Trophoblast cell (in vitro differentiated cells and primary cell): ENCODE measurements at regions not wholly inside any gene's neighbourhood (a gene's known extent, or its start where the extent isn't known, plus 50 kb on each side); places are given as distances from the start of the nearest gene placed in this dataset.

Source experiments
- DNase-seq, 2 donors: peaks; one replicate each; pipeline ENCODE4 v3.0.0-alpha.2; 2016
- H2AFZ ChIP-seq: 2 replicates; pipeline ENCODE4 v1.6.1; 2013; ENCODE audit warnings: low read length, moderate library complexity, mild to moderate bottlenecking; ENCODE audit not compliant: insufficient read depth, poor library complexity
- H2AK5ac ChIP-seq: 2 replicates; pipeline ENCODE4 v1.6.1; 2013; ENCODE audit warnings: mild to moderate bottlenecking, low read length
- H2BK120ac ChIP-seq: 2 replicates; pipeline ENCODE4 v1.6.1; 2013; ENCODE audit warnings: low read length, mild to moderate bottlenecking, moderate library complexity; ENCODE audit not compliant: insufficient read depth, poor library complexity
- H2BK12ac ChIP-seq: 2 replicates; pipeline ENCODE4 v1.6.1; 2013; ENCODE audit warnings: mild to moderate bottlenecking, low read length, moderate library complexity
- H2BK5ac ChIP-seq: 2 replicates; pipeline ENCODE4 v1.6.1; 2013; ENCODE audit warnings: low read length, low read depth, moderate library complexity, mild to moderate bottlenecking; ENCODE audit not compliant: poor library complexity
- H3K14ac ChIP-seq: 2 replicates; pipeline ENCODE4 v1.6.1; 2013; ENCODE audit warnings: mild to moderate bottlenecking, low read length
- H3K18ac ChIP-seq: 2 replicates; pipeline ENCODE4 v1.6.1; 2013; ENCODE audit warnings: mild to moderate bottlenecking, low read length
- H3K23ac ChIP-seq: 2 replicates; pipeline ENCODE4 v1.6.1; 2013; ENCODE audit warnings: low read length
- H3K27ac ChIP-seq: 2 replicates; pipeline ENCODE4 v1.5.1; 2013; ENCODE audit warnings: low read depth, mild to moderate bottlenecking, inconsistent platforms, low read length, moderate library complexity
- H3K27me3 ChIP-seq: 2 replicates; pipeline ENCODE4 v1.6.1; 2013; ENCODE audit warnings: inconsistent platforms, mild to moderate bottlenecking, low read length, moderate library complexity; ENCODE audit not compliant: insufficient read depth
- H3K36me3 ChIP-seq, 2 experiments: 1 replicate in 1 of 2; 2 replicates in 1 of 2; pipeline ENCODE4 v1.6.1; 2013; ENCODE audit warnings: low read length in 2 of 2, mild to moderate bottlenecking in 2 of 2, moderate library complexity in 1 of 2; ENCODE audit not compliant: insufficient read depth in 2 of 2, control insufficient read depth in 1 of 2
- H3K4ac ChIP-seq: 2 replicates; pipeline ENCODE4 v1.6.1; 2013; ENCODE audit warnings: low read depth, mild to moderate bottlenecking, low read length, moderate library complexity
- H3K4me1 ChIP-seq, 2 experiments: 1 replicate in 1 of 2; 2 replicates in 1 of 2; pipeline ENCODE4 v1.6.1; 2013; ENCODE audit warnings: low read length in 2 of 2, mild to moderate bottlenecking in 2 of 2, moderate library complexity in 1 of 2; ENCODE audit not compliant: insufficient read depth in 2 of 2, control insufficient read depth in 1 of 2
- H3K4me2 ChIP-seq: 2 replicates; pipeline ENCODE4 v1.6.1; 2013; ENCODE audit warnings: inconsistent platforms, mild to moderate bottlenecking, low read length, moderate library complexity
- H3K4me3 ChIP-seq: 2 replicates; pipeline ENCODE4 v1.5.1; 2013; ENCODE audit warnings: mild to moderate bottlenecking, low read depth, low read length, inconsistent platforms
- H3K79me1 ChIP-seq: one replicate; pipeline ENCODE4 v1.6.1; 2013; ENCODE audit warnings: low read length
- H3K79me2 ChIP-seq: 2 replicates; pipeline ENCODE4 v1.6.1; 2013; ENCODE audit warnings: low read length, mild to moderate bottlenecking; ENCODE audit not compliant: control insufficient read depth, insufficient read depth, poor library complexity
- H3K9ac ChIP-seq: 2 replicates; pipeline ENCODE4 v1.6.1; 2013; ENCODE audit warnings: mild to moderate bottlenecking, low read length
- H3K9me3 ChIP-seq: 2 replicates; pipeline ENCODE4 v1.6.1; 2013; ENCODE audit warnings: low read depth, mild to moderate bottlenecking, control low read depth, inconsistent platforms, low read length; ENCODE audit not compliant: insufficient read depth
- H4K12ac ChIP-seq: 2 replicates; pipeline ENCODE4 v1.6.1; 2013; ENCODE audit warnings: low read depth, mild to moderate bottlenecking, low read length, moderate library complexity
- H4K8ac ChIP-seq: 2 replicates; pipeline ENCODE4 v1.6.1; 2013; ENCODE audit warnings: low read depth, mild to moderate bottlenecking, low read length, moderate library complexity
- H4K91ac ChIP-seq: one replicate; pipeline ENCODE4 v1.6.1; 2013; ENCODE audit warnings: low read depth, mild to moderate bottlenecking, low read length, moderate library complexity
- WGBS: extraction: QIAGEN DNeasy Blood & Tissue Kit; methylation state at CpG from one replicate; pipeline ENCODE4 v1.1.7; 2013; ENCODE audit warnings: missing lambda C conversion rate; ENCODE audit not compliant: insufficient read length, insufficient coverage; ENCODE audit errors: extremely low coverage; 5-methylcytosine and 5-hydroxymethylcytosine counted together

DNA sequence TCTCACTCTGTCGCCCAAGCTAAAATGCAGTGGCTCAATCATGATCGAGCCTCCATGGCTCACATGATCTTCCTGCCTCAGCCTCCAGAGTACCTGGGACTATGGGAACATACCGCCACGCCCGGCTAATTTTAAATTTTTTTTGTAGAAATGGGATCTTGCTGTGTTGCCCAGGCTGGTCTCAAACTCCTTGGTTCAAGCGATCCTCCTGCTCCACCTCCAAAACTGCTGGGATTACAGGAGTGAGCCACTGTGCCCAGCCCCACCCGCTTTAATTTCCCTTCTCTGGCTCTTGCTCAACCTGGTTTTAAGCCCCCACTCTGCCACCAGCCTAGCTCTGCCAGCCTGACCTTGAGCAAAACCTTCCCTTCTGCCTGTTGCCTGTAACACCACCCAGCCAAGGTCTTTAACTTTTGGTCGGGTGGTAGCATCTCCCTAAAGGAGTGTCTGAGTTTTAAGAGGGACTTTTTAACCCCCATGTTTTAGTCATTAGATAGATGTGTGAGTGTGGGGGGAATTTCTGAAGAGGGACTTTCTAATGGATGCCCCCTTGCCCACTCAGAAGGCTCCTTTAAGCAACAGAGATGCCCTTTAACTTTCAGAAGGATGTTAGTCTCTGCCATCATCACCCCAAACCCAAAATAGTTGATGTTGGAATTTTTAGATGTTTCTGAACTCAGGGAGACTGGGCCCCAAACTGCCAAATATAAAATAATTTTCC lies 71.8 kb upstream of the FOXP4 start:
- peaks cover 10% of the 10 kb centered on the region for H3K79me1 ChIP-seq
- no peak overlapping the region for H3K4ac ChIP-seq
- H4K12ac ChIP-seq: no peak overlapping the region
- no peak overlapping the region for H4K8ac ChIP-seq
- H3K23ac ChIP-seq: no peak overlapping the region
- no peak overlapping the region for H3K27ac ChIP-seq
- no peak overlapping the region for H2BK12ac ChIP-seq
- H2BK5ac ChIP-seq: no peak overlapping the region
- H3K27me3 ChIP-seq: no peaks in the 10 kb centered on the region
- H3K4me2 ChIP-seq: no peak overlapping the region
- H3K4me1 ChIP-seq: peaks cover 18 to 23% of the 10 kb centered on the region in 2 experiments
- H4K91ac ChIP-seq: no peak overlapping the region
- H3K36me3 ChIP-seq: no peaks in the 10 kb centered on the region
- H2BK120ac ChIP-seq: no peak overlapping the region
- H3K4me3 ChIP-seq: no peak overlapping the region
- no peak overlapping the region for H3K18ac ChIP-seq
- no peak for DNase-seq
- no peaks in the 10 kb centered on the region for H3K9me3 ChIP-seq
- H2AFZ ChIP-seq: no peak overlapping the region
- H2AK5ac ChIP-seq: no peak overlapping the region
- H3K14ac ChIP-seq: no peak overlapping the region
- H3K9ac ChIP-seq: no peak overlapping the region
- WGBS: no CpG with 5 or more reads among the region's 8 CpGs
- H3K79me2 ChIP-seq: no peaks in the 10 kb centered on the region

DNA sequence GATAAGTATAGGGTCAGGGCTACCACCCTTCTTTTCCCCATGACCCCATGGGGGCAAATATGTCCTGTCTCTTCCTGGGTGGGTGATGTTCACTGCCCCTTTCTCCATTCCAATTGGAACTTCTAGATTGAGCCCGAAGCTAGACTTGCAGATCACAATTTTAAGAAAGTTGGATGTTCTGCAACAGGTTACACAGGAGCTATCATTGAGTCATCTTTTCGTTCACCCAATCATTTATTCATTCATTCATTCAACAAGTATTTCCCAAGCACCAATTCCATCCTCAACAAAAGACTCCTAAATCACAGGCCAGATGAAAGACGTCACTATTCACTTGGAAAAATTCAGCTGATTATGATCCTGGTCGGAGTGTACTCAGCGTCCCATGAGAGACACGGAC lies 71.0 kb upstream of the FOXP4 start:
- Histone ChIP-seq H3K9me3 (no peaks in the 10 kb centered on the region), H3K36me3 (no peaks in the 10 kb centered on the region), H3K79me1 (peaks cover 7% of the 10 kb centered on the region), H3K14ac (no peak overlapping the region), H3K4me1 (peaks cover 12 to 17% of the 10 kb centered on the region in 2 experiments), H4K91ac (no peak overlapping the region), H2AFZ (no peak overlapping the region), H2AK5ac (no peak overlapping the region), H4K12ac (no peak overlapping the region), H3K23ac (no peak overlapping the region), H3K18ac (no peak overlapping the region), H2BK12ac (no peak overlapping the region), H3K4me2 (no peak overlapping the region), H2BK5ac (no peak overlapping the region), H2BK120ac (no peak overlapping the region), H3K79me2 (no peaks in the 10 kb centered on the region), H3K27me3 (no peaks in the 10 kb centered on the region), H3K4me3 (no peak overlapping the region), H3K9ac (no peak overlapping the region), H3K4ac (no peak overlapping the region), H4K8ac (no peak overlapping the region), H3K27ac (no peak overlapping the region)
- DNase-seq: no peak
- no CpG with 5 or more reads among the region's 6 CpGs for WGBS

DNA sequence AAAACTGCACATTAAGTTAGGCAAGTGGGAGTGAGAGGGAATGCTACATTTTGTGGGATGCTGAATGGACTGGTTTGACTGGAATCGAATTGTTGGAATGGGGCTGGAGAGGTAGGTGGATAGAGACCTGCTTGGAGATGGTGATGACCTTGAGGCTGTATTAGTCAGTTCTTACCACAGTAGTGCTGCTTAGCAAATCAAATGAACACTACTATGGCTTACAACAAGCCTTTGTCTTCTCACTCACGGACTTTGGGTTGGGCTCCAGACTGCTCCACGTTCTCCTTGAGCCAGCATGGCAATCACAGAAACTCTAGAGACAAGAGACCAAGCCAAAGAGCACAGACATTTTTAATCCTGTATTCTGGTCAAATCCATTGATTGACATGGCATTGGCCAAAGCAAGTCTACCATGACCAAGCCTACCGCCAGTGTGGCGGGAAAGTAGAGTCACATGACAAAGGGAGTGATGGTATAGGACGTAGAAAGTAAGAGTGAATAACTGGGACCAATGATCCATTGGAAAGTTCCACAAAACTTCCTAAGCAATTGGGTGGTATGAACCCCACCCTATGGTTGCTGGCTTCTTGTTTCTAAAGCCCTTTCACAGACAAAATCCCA lies 70.3 kb upstream of the FOXP4 start:
- H3K23ac ChIP-seq: no peak overlapping the region
- no peak overlapping the region for H3K27ac ChIP-seq
- H2AFZ ChIP-seq: no peak overlapping the region
- H3K4me3 ChIP-seq: no peak overlapping the region
- H4K8ac ChIP-seq: no peak overlapping the region
- no peak overlapping the region for H2AK5ac ChIP-seq
- no peak overlapping the region for H3K18ac ChIP-seq
- peaks cover 5 to 11% of the 10 kb centered on the region in 2 experiments for H3K4me1 ChIP-seq
- H3K27me3 ChIP-seq: no peaks in the 10 kb centered on the region
- H3K9ac ChIP-seq: no peak overlapping the region
- no peak overlapping the region for H3K4ac ChIP-seq
- no peak overlapping the region for H2BK12ac ChIP-seq
- no peak overlapping the region for H4K91ac ChIP-seq
- no peaks in the 10 kb centered on the region for H3K36me3 ChIP-seq
- H3K4me2 ChIP-seq: no peak overlapping the region
- H2BK120ac ChIP-seq: no peak overlapping the region
- no peak overlapping the region for H2BK5ac ChIP-seq
- H3K9me3 ChIP-seq: no peaks in the 10 kb centered on the region
- H3K14ac ChIP-seq: no peak overlapping the region
- no CpG with 5 or more reads among the region's 6 CpGs for WGBS
- no peak overlapping the region for H4K12ac ChIP-seq
- DNase-seq: no peak
- no peaks in the 10 kb centered on the region for H3K79me2 ChIP-seq
- H3K79me1 ChIP-seq: peaks cover 1% of the 10 kb centered on the region

DNA sequence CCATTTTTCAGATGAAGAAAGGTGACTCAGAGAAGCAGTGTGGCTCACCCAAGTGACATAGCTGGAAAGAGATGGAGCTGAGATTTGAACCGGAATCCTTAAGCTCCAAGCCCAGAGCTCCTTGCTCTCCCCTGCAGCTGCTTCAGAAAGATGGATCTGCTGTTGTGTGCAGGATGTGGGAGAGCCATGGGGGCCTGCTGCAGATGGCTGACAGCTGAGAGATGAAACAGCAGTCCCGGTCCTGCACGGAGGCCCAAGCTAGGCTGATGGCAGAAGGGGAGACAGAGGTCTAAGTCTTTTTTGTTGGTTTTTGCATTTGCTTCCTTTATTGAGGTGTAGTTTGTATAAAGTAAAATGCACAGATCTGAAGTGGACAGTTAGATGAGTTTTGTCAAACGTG lies 69.8 kb upstream of the FOXP4 start:
- no CpG with 5 or more reads among the region's 4 CpGs for WGBS
- H2BK120ac ChIP-seq: no peak overlapping the region
- H2AFZ ChIP-seq: no peak overlapping the region
- no peak overlapping the region for H3K9ac ChIP-seq
- no peak overlapping the region for H3K18ac ChIP-seq
- peaks cover 2 to 7% of the 10 kb centered on the region in 2 experiments for H3K4me1 ChIP-seq
- no peaks in the 10 kb centered on the region for H3K79me2 ChIP-seq
- no peaks in the 10 kb centered on the region for H3K27me3 ChIP-seq
- DNase-seq: no peak
- H2AK5ac ChIP-seq: no peak overlapping the region
- H4K8ac ChIP-seq: no peak overlapping the region
- H3K4ac ChIP-seq: no peak overlapping the region
- H3K4me2 ChIP-seq: no peak overlapping the region
- no peak overlapping the region for H3K27ac ChIP-seq
- no peak overlapping the region for H4K12ac ChIP-seq
- no peaks in the 10 kb centered on the region for H3K36me3 ChIP-seq
- no peak overlapping the region for H4K91ac ChIP-seq
- H3K79me1 ChIP-seq: no peaks in the 10 kb centered on the region
- no peak overlapping the region for H3K4me3 ChIP-seq
- H2BK5ac ChIP-seq: no peak overlapping the region
- H3K9me3 ChIP-seq: no peaks in the 10 kb centered on the region
- H3K23ac ChIP-seq: no peak overlapping the region
- H2BK12ac ChIP-seq: no peak overlapping the region
- no peak overlapping the region for H3K14ac ChIP-seq
